ENCODE measurements at regions not wholly inside any gene's neighbourhood (a gene's known extent, or its start where the extent isn't known, plus 50 kb on each side); places are given as distances from the start of the nearest gene placed in this dataset.

GRCh38 chr4:154049457-154050181 is 260.7 kb upstream of the SFRP2 start:
- H3K9me3 ChIP-seq (ENCODE audit: control insufficient read depth, insufficient read depth, low read depth, low read length), result no peaks in the 10 kb centered on the region
- no peaks in the 10 kb centered on the region for H3K4me1 ChIP-seq (ENCODE audit: control insufficient read depth, extremely low read depth, insufficient read depth, low read length)
- no peak overlapping the region for H3K9ac ChIP-seq (ENCODE audit: insufficient read depth, low read length)
- TF ChIP-seq, protein P1, sequence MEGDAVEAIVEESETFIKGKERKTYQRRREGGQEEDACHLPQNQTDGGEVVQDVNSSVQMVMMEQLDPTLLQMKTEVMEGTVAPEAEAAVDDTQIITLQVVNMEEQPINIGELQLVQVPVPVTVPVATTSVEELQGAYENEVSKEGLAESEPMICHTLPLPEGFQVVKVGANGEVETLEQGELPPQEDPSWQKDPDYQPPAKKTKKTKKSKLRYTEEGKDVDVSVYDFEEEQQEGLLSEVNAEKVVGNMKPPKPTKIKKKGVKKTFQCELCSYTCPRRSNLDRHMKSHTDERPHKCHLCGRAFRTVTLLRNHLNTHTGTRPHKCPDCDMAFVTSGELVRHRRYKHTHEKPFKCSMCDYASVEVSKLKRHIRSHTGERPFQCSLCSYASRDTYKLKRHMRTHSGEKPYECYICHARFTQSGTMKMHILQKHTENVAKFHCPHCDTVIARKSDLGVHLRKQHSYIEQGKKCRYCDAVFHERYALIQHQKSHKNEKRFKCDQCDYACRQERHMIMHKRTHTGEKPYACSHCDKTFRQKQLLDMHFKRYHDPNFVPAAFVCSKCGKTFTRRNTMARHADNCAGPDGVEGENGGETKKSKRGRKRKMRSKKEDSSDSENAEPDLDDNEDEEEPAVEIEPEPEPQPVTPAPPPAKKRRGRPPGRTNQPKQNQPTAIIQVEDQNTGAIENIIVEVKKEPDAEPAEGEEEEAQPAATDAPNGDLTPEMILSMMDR (conservative IDR thresholded peaks at IDR 0.05 in 1 of 2, IDR thresholded peaks at IDR 0.05 in 1 of 2; ENCODE audit: low read depth in 1 of 2, low read length in 2 of 2), result no peak
- no peak for TF ChIP-seq EZH2 (IDR thresholded peaks at IDR 0.05; ENCODE audit: low read length, missing control alignments)
- H4K20me1 ChIP-seq (ENCODE audit: control insufficient read depth, extremely low read depth, insufficient read depth, low read length), result no peaks in the 10 kb centered on the region
- H3K79me2 ChIP-seq (ENCODE audit: control insufficient read depth, insufficient read depth, low read length), result no peaks in the 10 kb centered on the region
- H3K4me3 ChIP-seq (replicated peaks in 1 of 4; ENCODE audit: control extremely low read depth in 1 of 4, insufficient read depth in 1 of 4, low read depth in 3 of 4, low read length in 4 of 4), result no peak overlapping the region
- H3K36me3 ChIP-seq (ENCODE audit: control insufficient read depth, insufficient read depth, low read length), result no peaks in the 10 kb centered on the region
- no peak overlapping the region for H2AFZ ChIP-seq (ENCODE audit: low read length)
- no peak overlapping the region for H3K27ac ChIP-seq (ENCODE audit: insufficient read depth, low read length)
- H3K27me3 ChIP-seq (ENCODE audit: control insufficient read depth, insufficient read depth, low read length), result no peaks in the 10 kb centered on the region
- DNase-seq (ENCODE audit: low read depth in 2 of 2), result peak; percentile 53 to 69
- no peak overlapping the region for H3K4me2 ChIP-seq (ENCODE audit: extremely low read depth, insufficient read depth, low read length)

GRCh38 chr4:154047733-154048132 is 258.9 kb upstream of the SFRP2 start:
- Histone ChIP-seq H3K9me3 (ENCODE audit: control insufficient read depth, insufficient read depth, low read depth, low read length) (no peaks in the 10 kb centered on the region), H2AFZ (ENCODE audit: low read length) (no peak overlapping the region), H3K27me3 (ENCODE audit: control insufficient read depth, insufficient read depth, low read length) (no peaks in the 10 kb centered on the region), H3K27ac (ENCODE audit: insufficient read depth, low read length) (no peak overlapping the region), H3K4me2 (ENCODE audit: extremely low read depth, insufficient read depth, low read length) (no peak overlapping the region), H3K9ac (ENCODE audit: insufficient read depth, low read length) (no peak overlapping the region), H3K79me2 (ENCODE audit: control insufficient read depth, insufficient read depth, low read length) (no peaks in the 10 kb centered on the region), H4K20me1 (ENCODE audit: control insufficient read depth, extremely low read depth, insufficient read depth, low read length) (no peaks in the 10 kb centered on the region), H3K4me3 (replicated peaks in 1 of 4; ENCODE audit: control extremely low read depth in 1 of 4, insufficient read depth in 1 of 4, low read depth in 3 of 4, low read length in 4 of 4) (no peak overlapping the region), H3K4me1 (ENCODE audit: control insufficient read depth, extremely low read depth, insufficient read depth, low read length) (no peaks in the 10 kb centered on the region), H3K36me3 (ENCODE audit: control insufficient read depth, insufficient read depth, low read length) (no peaks in the 10 kb centered on the region)
- no peak for TF ChIP-seq EZH2 (IDR thresholded peaks at IDR 0.05; ENCODE audit: low read length, missing control alignments)
- no peak for DNase-seq (ENCODE audit: low read depth in 2 of 2)

DNA sequence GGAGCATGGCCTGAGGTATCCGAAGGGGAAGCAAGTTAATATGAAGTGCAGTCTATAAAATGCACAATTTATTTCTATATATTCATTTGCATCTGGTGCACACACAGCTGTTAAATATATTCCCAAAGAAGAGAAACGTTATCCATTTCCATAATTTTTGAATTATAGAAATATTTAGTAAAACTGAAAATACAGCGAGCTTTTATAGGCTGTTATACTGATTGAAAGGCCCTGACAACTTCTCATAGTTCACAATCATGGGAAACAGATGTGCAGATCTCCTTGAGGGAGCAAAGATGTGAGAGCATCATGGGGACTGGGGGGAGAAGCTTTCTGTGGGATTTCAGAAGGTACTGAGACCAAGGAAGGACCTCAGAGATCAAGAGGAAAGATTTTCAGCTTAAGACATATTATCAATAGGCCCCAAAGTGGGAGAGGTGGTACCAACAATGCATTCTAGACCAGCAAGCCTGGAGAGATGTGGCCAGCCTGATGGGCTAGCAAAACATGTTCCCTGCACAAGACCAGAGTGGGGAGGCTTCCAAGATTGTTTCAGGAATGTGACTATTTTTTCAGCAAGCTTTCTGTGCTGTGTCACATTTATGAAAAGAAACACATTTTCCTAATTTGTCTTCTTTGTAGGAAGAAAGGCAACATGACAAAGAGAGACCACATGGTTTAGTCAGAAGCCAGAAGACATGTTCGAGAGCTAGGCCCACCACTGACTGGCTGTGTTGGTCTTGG is 256.0 kb upstream of the SFRP2 start:
- Histone ChIP-seq H3K9ac (ENCODE audit: insufficient read depth, low read length) (no peak overlapping the region), H3K36me3 (ENCODE audit: control insufficient read depth, insufficient read depth, low read length) (no peaks in the 10 kb centered on the region), H3K79me2 (ENCODE audit: control insufficient read depth, insufficient read depth, low read length) (no peaks in the 10 kb centered on the region), H4K20me1 (ENCODE audit: control insufficient read depth, extremely low read depth, insufficient read depth, low read length) (no peaks in the 10 kb centered on the region), H3K27me3 (ENCODE audit: control insufficient read depth, insufficient read depth, low read length) (no peaks in the 10 kb centered on the region), H3K4me3 (replicated peaks in 1 of 4; ENCODE audit: control extremely low read depth in 1 of 4, insufficient read depth in 1 of 4, low read depth in 3 of 4, low read length in 4 of 4) (no peak overlapping the region), H3K4me2 (ENCODE audit: extremely low read depth, insufficient read depth, low read length) (no peak overlapping the region), H3K27ac (ENCODE audit: insufficient read depth, low read length) (no peak overlapping the region), H3K4me1 (ENCODE audit: control insufficient read depth, extremely low read depth, insufficient read depth, low read length) (no peaks in the 10 kb centered on the region), H3K9me3 (ENCODE audit: control insufficient read depth, insufficient read depth, low read depth, low read length) (no peaks in the 10 kb centered on the region), H2AFZ (ENCODE audit: low read length) (no peak overlapping the region)
- TF ChIP-seq, protein P1 (conservative IDR thresholded peaks at IDR 0.05 in 1 of 2, IDR thresholded peaks at IDR 0.05 in 1 of 2; ENCODE audit: low read depth in 1 of 2, low read length in 2 of 2), result no peak
- TF ChIP-seq EZH2 (IDR thresholded peaks at IDR 0.05; ENCODE audit: low read length, missing control alignments), result no peak
- DNase-seq (ENCODE audit: low read depth in 2 of 2), result no peak
